HG02588 (cell line): ENCODE measurements at regions not wholly inside any gene's neighbourhood (a gene's known extent, or its start where the extent isn't known, plus 50 kb on each side); places are given as distances from the start of the nearest gene placed in this dataset.

Experiments used
- ATAC-seq: cut with Tn5 transposase; IDR thresholded peaks from one replicate; pipeline ENCODE4 v1.9.1; 2021; ENCODE audit warnings: mild to moderate bottlenecking, moderate library complexity; ENCODE audit not compliant: unreplicated experiment

DNA sequence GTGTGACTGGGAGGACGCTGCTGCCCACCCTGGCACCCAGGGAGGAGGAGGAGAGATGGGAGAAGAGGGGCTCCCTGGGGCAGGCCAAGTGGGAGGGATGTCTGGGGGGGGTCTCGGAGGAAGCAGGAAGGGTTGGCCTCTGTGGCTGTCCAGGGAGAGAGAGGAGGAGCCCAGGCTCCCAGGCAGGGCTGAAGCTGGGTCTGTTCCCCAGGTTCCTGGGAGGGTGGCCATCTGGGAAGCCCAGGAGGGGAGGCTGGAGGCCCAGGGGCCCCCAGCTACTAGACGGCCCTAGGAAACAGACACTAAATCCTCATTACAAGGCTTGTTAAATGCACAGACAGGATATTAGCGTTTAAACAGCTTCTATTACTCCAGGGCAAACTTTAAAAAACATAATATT lies 139.8 kb downstream of the ENGASE start:
- ATAC-seq, result no peak

DNA sequence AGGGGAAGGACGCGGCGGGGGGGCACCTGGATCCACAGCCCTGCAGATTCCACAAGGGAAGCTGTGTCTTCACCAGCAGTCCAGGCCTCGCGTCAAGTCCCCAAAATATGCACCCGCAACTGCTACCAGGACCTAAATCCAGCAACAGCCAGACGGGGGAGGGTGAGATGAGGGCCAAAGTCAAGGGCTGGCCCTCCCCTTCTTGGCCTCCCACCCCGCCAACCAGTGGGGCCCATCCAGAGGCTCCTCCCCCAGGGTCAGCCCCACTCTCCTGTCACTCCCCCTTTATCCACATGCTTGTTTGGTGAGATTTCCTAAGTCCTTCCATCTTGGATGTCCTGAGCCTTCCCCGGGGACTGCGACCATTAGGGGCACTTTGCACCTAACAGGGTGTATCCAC lies 138.7 kb downstream of the ENGASE start:
- ATAC-seq, result no peak

DNA sequence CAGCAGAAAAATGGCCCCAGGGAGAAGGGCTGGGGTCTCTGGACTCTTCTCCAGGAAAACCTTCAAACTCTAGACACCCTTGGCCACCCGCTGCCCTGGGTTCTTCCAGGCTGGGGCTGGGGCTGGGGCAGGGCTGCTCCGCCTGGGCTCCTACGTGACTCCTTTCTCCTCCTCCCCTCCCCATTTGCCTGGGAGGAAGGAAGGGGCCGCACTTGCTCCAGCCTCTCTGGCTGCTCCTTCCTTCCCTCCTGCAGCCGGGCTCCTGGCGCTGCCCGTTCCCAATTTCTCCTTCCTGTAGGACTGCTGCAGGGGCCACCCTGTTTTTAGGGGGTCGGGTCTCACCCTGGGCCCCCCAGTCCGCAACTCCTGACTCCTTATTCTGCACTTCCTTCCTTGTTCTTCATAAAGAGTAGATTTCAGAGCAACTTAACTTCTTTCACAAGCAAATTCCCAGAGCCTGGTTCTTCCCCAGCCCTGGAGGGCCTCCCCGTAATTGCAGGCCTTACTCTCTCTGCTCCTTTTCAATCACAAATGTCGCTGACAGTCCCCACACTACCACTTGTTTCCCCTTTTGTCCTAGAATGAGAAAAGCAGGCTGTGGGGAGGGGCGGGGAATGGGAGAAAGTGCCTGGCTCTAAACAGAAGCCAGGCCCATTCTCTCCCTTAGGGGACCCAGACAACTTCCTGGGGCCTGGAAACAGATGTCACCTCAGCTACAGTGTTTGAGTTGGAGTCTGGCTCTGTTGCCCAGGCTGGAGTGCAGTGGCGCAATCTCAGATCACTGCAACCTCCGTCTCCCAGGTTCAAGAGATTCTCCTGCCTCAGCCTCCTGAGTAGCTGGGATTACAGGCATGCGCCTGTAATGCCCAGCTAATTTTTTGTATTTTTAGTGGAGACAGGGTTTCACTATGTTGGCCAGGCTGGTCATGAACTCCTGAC lies 137.8 kb downstream of the ENGASE start:
- ATAC-seq, result no peak

DNA sequence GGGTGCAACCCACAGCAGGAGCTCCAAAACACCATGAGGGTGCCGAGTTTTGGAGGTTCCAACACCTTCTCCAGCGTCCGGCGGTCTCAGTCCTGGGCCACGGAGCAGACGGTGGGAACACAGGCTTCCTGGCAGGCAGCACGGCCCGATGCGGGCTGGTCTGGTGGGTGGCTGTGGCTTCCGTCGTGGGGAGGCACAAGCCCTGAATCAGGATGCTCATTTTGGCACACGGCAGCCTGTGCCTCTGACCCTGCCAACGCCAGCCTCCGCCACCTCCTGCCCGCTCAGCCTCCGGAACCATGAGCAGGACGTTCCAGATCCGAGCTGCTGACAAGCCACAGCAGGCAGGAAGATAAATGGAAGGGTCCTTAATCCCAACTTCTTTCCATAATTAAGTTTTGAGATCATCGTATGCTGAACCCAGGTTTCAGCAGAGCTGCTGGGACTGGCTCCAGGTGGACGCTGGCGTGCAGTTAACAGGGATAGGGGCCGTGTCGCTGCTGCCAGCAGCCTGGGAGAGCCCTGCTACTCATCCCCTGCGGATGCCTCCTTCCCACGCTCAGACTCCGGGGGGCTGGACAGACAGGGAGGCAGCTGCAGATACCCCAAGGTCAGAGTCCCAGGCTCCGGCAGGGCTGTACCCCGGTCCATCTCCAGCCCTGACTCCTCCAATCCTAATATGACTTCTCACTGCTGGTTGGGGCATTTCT lies 136.6 kb downstream of the ENGASE start:
- no peak for ATAC-seq

DNA sequence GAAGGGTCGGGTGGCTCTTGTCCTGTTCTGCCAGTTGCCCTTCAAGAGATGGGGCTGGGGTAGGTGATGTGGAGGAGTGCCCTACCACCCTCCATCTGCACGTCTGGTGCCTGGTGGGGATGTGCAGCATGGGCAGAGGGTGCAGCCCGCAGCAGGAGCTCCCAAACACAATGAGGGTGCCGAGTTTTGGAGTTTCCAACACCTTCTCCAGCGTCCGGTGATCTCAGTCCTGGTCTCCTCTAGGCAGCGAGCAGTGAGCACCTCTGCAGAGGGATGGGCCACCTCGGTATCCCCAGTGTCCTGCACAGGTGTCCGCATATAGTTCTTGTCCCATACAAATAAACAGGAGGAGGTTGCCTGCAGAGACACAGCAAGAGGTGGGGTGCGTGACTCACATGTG lies 136.0 kb downstream of the ENGASE start:
- ATAC-seq, result no peak

DNA sequence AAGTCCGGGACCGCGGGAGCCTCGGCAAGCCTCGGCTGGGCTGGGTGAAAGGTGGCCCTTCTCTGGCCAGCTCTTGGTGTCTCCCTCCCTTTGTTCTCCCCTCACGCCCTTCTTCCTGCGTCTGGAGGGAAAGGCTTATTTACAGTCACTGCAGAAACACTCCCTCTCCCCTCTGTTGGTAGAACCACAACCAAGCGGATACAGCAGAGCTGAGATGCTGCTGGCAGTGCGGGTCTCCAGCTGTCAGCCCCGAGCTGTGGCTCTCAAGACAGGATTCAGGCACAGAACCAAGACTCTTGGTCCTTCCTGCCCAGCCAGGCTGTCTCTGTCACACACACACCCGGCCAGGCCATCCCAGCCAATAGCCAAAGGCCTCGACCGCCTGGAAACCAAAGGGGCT lies 133.3 kb downstream of the ENGASE start:
- ATAC-seq, result no peak

DNA sequence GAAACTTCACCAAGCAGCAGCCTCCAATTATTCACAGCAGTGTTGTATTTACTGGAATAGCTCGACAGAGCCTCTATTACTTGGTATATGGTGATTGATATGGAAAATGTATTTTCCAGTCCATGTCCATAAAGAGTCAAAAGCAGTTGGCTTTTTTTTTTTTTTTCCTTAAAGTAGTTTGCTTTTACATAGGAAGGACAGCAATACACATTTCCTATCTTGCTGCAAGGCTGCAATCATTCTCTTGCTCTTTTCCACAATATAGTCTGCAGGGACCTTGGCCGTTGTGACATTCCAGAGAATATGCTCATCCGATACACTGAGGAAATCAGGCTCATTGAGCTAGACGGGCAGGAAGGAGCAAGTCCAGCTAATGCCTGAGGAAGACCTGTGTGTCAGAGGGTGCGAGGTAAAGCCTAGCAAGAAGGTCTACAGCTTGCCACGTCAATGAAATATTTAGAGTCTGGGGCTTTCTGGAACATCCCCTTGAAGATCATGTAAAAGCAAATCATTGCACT lies 131.1 kb downstream of the ENGASE start:
- ATAC-seq, result no peak

DNA sequence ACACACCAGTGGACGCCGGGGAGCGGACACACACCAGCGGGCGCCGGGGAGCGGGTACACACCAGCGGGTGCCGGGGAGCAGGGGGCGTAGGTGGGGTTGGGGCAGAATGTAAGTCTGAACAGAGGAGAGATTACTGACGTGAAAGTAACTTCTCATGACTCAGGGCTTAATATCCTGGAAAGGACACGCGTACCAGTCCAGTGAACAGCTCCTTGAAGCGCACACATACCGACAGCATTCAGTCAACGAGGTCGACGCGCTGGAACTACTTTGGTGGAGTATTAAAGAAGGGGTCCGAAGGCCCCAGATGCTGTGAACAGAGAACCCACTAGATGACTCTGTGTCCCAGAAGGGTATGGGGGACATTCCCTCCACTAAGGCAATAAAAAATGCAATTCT lies 129.6 kb downstream of the ENGASE start:
- no peak for ATAC-seq

DNA sequence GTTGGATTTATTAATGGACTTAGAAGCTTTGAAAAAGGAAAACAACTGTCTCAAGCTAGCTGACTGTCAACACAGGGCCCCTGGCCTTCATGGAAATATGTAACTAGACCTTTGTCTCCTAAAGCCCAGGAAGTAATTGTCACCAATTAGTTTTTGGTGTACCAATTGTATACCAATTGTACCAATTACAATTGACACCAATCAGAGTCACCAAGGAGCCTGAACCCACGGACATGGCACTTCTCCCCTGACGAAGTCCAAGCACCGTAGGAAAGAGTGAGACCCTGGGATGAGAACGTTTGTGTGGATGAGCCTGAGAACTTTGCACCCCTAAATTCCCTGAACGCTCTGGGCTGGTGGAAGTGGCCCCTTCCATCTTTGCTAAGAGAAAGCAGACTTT lies 129.0 kb downstream of the ENGASE start:
- no peak for ATAC-seq

DNA sequence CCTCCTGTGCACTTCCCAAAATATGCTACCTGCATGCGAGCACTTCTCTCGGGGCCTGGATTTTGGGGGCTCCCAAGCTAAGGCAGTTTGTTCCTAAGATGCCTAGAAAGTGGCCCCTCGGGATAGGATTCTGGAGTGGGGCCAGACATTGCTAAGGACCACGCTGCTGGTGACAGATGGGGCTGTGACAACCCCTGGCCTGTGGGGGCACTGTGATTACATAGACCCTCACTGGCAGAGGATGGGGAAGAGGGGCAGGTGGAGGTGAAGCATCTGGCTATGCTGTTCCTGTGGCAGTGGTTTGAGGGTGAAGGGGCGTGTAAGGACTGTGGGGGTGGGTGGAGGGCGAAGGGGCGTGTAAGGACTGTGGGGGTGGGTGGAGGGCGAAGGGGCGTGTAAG lies 128.4 kb downstream of the ENGASE start:
- ATAC-seq, result no peak

DNA sequence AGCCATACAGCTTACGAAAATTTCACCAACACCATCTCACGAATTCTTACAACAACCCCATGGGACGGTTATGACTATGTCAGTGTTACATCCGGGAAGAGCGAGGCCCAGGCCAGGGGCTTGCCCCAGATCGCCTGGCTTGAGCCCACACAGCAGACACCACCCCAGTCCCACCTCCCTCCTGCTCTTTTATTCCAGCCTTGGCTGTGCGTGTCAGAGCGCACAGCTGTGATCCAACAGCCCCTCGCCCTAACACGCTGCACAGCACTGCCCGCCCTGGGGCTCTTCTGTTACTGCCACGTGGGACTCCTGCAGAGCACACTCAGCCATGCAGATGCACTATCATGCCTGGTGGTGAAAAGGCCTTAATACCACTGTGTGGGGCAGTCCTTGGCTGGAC lies 127.9 kb downstream of the ENGASE start:
- no peak for ATAC-seq

DNA sequence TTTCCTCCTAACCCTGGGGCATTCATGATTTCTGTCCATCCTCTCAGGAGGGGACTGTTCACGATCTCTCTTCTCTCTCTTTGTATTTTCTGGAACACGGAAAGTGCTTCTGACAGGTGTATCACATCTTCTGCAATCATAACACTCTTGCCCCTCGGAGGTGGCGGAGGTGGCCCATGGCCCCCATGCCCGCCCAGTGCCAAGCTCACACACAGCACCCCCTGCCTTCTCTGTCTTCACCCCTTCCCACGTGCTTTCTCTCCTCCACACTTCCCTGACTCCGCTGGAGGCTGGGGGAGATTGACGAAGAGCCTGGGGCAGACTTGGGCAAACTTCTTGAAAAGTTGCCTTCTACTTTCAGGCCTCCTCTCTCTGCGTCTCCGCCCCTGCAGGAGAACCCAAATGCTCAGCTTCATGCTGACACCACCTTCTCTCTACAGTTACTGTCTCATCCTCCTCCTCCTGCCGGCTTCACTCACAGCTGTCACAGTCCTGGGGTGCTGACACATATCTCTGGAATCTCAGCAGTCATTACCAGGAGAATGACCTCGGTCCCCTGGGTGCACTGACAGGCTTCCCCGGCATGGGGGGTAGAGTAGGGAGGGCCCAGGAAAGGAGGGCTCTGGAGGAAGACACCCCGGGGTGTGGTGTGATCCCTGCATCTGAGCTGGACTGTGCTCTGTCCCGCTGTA lies 127.1 kb downstream of the ENGASE start:
- no peak for ATAC-seq

DNA sequence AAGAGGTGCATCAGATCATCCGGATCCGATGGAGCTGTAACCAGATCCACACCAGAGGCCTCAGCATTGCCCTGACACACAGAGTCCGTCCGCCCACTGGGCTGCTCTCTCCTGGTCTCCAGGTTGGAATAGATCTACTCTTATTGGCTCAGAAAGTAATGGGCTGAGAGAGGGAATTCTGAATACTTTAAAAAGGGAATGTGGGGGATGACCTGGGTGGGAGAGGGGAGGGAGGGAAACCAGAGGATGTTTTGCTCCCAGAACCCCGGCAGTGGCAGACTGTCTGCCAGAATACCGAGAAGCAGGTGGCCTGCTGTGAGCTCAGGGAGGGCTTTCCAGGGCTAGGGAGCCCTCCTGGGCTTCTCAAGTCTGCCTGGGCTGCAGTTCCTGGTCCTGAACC lies 126.5 kb downstream of the ENGASE start:
- no peak for ATAC-seq

DNA sequence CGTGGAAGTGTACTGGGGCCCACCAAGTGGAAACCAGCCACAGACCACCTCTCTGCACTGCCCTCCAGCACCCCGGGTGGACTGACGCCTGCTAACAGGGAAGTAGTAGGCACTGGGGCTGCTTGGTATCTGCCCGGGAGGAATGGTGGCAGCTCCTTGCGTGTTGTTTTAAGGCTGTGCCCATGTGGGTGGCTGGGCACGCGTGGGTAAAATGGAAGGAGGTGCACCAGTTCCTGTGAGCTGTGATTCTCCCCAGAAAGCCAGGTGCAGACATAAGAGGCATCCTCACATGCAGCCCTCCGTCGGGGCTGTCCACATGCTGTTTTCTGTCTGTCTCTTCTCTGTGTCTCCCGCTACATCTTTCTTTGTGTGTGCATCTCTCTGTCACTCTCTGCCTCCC lies 122.3 kb downstream of the ENGASE start:
- no peak for ATAC-seq

DNA sequence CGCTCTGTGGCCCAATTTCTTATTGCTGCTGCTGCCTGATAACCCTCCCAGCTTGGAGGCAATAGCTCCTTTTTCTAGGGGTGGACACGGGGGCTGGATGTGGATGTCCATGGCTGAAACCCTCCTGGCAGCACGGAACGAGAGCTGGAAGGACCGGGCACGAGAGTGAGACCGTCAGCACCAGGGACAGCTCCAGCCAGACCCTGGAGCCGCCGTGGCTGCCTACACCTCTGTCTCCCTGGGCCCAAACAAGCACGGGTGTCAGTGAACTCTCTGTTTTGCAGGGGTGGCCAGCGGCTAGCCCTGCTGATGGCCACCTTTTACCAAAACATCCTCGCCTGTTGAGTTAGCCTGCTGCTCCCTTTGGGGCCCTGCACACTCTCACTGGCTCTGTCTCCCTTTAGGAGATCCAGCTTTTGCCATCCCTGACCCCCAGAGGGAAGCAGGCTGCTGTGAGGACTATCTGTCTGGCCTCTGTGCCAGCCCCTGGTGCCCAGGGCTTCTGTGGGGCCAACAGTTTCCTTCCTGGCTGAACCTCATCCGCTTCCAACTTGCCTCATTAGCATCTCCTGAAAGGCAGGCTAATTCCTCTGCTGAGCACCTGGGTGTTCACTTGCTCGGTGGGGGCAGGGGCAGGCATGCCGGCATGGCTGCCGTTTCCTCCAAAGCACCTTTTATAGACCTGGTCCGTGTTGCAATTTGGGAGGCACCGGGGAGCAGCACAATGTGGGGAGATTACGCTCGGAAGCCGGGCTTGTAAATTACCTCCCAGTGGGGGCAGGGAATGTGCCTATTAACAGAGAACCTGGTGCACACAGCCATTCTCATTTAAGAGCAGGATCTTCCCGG lies 118.1 kb downstream of the ENGASE start:
- no peak for ATAC-seq

DNA sequence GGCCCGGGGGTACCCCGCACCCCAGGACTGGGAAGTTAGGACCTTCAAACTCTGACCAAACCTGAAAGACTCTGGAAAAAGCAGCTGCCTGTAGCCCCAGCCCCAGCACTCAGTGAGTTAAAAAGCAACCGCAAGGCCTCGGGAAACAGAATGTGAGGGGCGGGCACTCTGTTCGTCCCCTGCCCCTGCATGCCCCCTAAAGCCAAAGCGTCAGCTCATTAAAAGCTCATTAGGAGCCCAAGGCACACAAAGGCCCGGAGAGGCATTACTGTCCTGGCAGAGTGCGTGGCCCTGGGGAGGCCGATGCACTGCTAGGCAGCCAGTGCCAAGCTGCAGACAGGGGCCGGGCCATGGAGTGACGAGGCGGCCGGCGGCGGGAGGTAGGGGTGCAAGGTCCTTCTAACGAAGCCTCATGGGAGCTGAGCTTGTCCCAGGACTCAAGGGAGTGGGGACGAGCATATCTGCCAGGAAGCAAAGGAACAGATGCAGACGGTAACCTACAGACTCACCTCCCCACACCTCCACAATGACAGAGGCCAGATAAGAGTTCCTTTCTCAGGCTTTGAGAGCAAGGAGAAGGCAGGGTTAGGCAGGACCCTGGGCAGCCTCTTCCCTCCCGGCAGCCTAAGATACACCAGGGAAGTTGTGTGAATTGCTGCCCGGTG lies 116.8 kb downstream of the ENGASE start:
- ATAC-seq, result no peak

DNA sequence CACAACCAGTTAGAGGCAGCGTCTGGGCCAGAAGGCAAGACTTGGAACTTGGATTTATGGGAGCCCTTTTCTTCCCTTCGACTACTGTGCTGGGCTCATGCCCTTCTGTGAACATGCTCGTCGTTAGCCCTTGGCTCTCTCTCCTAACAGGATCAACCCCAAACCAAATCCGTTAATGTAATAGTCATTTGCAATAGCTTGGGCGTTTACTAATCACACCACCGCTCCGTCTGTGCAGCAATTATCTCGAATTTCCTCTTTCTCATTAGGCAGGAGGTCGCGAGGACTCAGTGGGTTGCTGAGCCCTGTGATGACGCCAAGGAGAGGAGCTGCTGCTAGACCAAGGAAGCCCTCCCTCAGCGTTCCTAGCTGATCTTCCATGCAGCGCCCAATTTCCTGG lies 114.7 kb downstream of the ENGASE start:
- ATAC-seq, result no peak

DNA sequence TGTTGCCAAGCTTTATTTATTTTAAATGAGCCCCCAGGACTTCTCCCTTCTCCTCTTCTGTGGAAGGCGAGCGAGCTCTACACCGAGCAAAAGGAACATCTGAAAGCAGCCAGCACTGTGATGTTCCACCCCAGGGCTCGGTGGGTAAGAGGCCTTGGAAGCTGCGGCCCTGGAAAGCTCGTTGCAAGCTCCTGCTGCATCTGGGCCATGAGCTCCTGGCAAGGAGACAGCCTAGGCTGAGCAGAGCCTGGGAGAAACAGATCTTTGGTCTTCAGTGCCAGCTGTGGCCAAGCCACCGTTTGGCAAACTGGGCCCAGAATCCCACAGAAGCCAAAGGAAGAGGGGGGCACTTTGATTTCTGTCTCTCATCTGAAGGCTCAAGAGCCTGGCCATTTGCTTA lies 114.1 kb downstream of the ENGASE start:
- no peak for ATAC-seq

DNA sequence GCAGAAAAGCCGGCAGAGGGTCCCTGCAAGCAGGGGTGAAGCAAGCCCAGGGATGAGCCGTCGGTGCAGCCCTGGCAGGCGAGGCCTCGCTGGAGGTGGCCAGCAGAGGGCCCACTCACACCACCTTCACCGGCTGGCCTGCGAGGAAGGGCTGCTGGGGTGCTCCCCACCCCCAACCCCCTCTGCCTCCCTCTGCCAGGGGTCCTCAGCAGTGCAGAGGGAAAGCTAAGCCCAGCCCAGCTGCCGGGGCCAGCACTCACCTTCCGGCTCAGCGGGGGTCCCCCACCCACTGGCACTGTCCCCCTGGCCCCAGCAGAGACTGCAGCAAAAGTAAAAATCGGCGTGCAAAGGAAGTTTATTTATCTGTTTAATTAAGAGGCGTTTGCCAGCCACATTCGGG lies 113.4 kb downstream of the ENGASE start:
- no peak for ATAC-seq

DNA sequence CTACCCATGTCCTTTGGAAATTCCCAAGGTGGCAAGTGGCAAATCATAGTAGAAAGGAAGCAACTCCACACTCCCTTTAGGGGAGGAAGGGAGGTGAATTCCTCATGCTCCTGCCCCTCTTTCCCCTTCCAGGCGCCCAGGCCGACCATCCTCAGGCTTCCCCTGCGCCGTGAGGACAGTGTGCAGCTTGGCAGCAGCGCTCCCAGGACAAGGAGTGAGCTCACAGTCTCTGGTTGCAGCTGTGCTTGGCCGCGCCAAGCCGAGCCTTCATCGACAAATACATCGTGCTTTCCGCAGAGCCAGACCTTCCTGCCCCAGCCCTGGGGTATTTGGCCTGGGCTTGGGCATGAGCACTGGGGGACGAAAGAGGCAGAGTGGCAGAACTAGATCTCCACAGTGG lies 112.6 kb downstream of the ENGASE start:
- ATAC-seq, result no peak
